ENCODE measurements at regions not wholly inside any gene's neighbourhood (a gene's known extent, or its start where the extent isn't known, plus 50 kb on each side); places are given as distances from the start of the nearest gene placed in this dataset.
"Not testable (repeated sequence)": the region's sequence is repeated elsewhere in the genome, so short reads cannot be mapped to it uniquely, and the experiment has no call there.

DNA sequence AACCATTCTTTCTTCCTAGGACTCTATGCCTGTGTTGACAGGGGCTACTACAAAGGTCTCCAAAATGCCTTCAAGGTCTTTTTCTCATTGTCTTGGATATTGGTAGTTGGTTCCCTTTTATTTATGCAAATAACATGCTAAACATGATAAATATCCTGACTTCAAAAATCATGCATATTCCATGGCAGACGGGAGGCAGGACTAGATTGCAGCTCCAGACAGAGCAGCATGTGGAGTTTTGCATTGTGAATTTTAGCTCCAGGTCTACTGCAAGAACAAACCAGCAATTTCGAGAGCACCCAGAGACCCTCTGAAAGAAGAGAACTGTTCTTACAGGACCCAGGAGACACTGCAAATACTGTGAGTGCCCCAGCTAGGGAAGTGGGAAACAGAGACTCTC lies 254.9 kb downstream of the RCHY1 start:
- Mint-ChIP-seq H3K36me3 (ENCODE audit: insufficient read depth, unreplicated experiment) (peaks cover 5% of the 10 kb centered on the region), H3K9me3 (ENCODE audit: unreplicated experiment) (no peaks in the 10 kb centered on the region), H3K27ac (ENCODE audit: low read depth, unreplicated experiment) (no peak overlapping the region), H3K27me3 (ENCODE audit: insufficient read depth, unreplicated experiment) (no peaks in the 10 kb centered on the region), H3K4me1 (ENCODE audit: insufficient read depth, unreplicated experiment) (no peaks in the 10 kb centered on the region), H3K4me3 (ENCODE audit: unreplicated experiment) (no peak overlapping the region)
- POLR2A ChIA-PET = no interaction called here
- DNase-seq (ENCODE audit: unreplicated experiment) = no peak
- intact Hi-C loops (cut with micrococcal nuclease) = no loop called here
- no TSS peak for BruUV-seq (replicated peaks)
- CTCF ChIA-PET = interaction anchor here (0.7 kb wide), 1 partner anchor 327 kb away, joined by 3 read pairs; no protein-coding TSS in a partner anchor
- TF ChIP-seq, protein P1, sequence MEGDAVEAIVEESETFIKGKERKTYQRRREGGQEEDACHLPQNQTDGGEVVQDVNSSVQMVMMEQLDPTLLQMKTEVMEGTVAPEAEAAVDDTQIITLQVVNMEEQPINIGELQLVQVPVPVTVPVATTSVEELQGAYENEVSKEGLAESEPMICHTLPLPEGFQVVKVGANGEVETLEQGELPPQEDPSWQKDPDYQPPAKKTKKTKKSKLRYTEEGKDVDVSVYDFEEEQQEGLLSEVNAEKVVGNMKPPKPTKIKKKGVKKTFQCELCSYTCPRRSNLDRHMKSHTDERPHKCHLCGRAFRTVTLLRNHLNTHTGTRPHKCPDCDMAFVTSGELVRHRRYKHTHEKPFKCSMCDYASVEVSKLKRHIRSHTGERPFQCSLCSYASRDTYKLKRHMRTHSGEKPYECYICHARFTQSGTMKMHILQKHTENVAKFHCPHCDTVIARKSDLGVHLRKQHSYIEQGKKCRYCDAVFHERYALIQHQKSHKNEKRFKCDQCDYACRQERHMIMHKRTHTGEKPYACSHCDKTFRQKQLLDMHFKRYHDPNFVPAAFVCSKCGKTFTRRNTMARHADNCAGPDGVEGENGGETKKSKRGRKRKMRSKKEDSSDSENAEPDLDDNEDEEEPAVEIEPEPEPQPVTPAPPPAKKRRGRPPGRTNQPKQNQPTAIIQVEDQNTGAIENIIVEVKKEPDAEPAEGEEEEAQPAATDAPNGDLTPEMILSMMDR (IDR thresholded peaks at IDR 0.05; ENCODE audit: unreplicated experiment) = no peak

DNA sequence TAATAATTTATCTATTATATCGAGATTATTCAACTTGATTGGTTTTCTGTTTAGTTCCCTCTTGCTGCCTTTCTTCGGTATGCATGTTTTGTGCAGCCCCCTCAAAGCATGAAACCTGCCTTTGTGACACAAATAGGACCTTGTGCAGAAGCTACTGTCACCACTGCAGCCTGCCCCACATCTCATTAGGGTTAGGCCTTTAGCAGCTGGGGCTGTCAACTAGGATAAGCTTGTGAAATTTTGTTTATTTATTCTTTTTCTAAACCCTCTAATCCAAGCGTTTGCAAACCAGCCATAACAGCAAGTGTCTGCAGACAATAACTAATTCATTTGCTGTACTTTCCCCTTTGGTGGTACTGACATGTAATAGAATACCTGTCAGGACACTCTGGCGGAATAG lies 258.9 kb downstream of the RCHY1 start:
- BruUV-seq (replicated peaks) = no TSS peak
- no peak for DNase-seq (ENCODE audit: unreplicated experiment)
- H3K4me3 Mint-ChIP-seq (ENCODE audit: unreplicated experiment) = no peak overlapping the region
- intact Hi-C loops (cut with micrococcal nuclease) = no loop called here
- H3K9me3 Mint-ChIP-seq (ENCODE audit: unreplicated experiment) = peaks cover 7% of the 10 kb centered on the region
- H3K4me1 Mint-ChIP-seq (ENCODE audit: insufficient read depth, unreplicated experiment) = no peaks in the 10 kb centered on the region
- no peaks in the 10 kb centered on the region for H3K27me3 Mint-ChIP-seq (ENCODE audit: insufficient read depth, unreplicated experiment)
- peaks cover 5% of the 10 kb centered on the region for H3K36me3 Mint-ChIP-seq (ENCODE audit: insufficient read depth, unreplicated experiment)
- TF ChIP-seq, protein P1 (IDR thresholded peaks at IDR 0.05; ENCODE audit: unreplicated experiment) = no peak
- POLR2A ChIA-PET = no interaction called here
- no peak overlapping the region for H3K27ac Mint-ChIP-seq (ENCODE audit: low read depth, unreplicated experiment)
- CTCF ChIA-PET = no interaction called here

DNA sequence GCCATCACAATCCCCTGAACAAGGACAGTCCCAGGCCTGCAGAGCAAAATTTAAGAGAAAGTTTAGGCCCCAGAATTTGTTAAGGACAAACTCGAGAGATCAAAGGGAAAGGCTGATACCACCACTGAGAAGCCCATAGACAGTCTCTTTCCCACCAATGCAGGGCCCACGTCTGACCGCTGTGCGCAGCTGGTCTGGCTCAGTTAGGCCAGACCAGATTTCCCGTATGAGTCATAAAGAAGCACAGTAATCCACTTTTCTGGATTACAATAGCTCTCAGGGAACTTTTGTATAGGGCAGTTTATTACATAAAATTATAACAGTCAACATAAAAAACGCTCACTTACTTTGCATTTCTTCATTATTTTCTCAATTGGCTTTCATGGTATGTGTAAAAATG lies 259.5 kb downstream of the RCHY1 start:
- Mint-ChIP-seq H3K4me3 (ENCODE audit: unreplicated experiment) (no peak overlapping the region), H3K36me3 (ENCODE audit: insufficient read depth, unreplicated experiment) (peaks cover 5% of the 10 kb centered on the region), H3K9me3 (ENCODE audit: unreplicated experiment) (peaks cover 7% of the 10 kb centered on the region), H3K27ac (ENCODE audit: low read depth, unreplicated experiment) (no peak overlapping the region), H3K27me3 (ENCODE audit: insufficient read depth, unreplicated experiment) (no peaks in the 10 kb centered on the region), H3K4me1 (ENCODE audit: insufficient read depth, unreplicated experiment) (no peaks in the 10 kb centered on the region)
- intact Hi-C loops (cut with micrococcal nuclease) = no loop called here
- TF ChIP-seq, protein P1 (IDR thresholded peaks at IDR 0.05; ENCODE audit: unreplicated experiment) = no peak
- DNase-seq (ENCODE audit: unreplicated experiment) = no peak
- CTCF ChIA-PET = no interaction called here
- POLR2A ChIA-PET = interaction anchor here (0.6 kb wide), 1 partner anchor 381 kb away, joined by 4 read pairs; no protein-coding TSS in a partner anchor
- BruUV-seq (replicated peaks) = no TSS peak

DNA sequence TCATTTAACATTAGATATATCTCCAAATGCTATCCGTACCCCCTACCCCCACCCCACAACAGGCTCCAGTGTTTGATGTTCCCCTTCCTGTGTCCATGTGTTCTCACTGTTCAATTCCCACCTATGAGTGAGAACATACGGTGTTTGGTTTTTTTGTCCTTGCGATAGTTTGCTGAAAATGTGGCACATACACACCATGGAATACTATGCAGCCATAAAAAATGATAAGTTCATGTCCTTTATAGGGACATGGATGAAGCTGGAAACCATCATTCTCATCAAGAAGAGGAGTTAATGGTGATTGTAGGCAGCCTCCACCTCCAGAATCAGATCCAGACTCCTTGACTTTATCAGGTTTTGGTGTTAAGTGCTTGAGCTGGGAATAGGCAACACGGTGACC lies 261.1 kb downstream of the RCHY1 start:
- BruUV-seq (replicated peaks); H3K27ac Mint-ChIP-seq (ENCODE audit: low read depth, unreplicated experiment); H3K4me3 Mint-ChIP-seq (ENCODE audit: unreplicated experiment); H3K4me1 Mint-ChIP-seq (ENCODE audit: insufficient read depth, unreplicated experiment); POLR2A ChIA-PET; H3K36me3 Mint-ChIP-seq (ENCODE audit: insufficient read depth, unreplicated experiment); H3K27me3 Mint-ChIP-seq (ENCODE audit: insufficient read depth, unreplicated experiment); DNase-seq (ENCODE audit: unreplicated experiment); H3K9me3 Mint-ChIP-seq (ENCODE audit: unreplicated experiment); intact Hi-C loops (cut with micrococcal nuclease): not testable (repeated sequence)
- CTCF ChIA-PET = interaction anchor here (0.5 to 0.7 kb wide), 2 partner anchors 850 to 1925 kb away, joined by 3 read pairs; no protein-coding TSS in a partner anchor

DNA sequence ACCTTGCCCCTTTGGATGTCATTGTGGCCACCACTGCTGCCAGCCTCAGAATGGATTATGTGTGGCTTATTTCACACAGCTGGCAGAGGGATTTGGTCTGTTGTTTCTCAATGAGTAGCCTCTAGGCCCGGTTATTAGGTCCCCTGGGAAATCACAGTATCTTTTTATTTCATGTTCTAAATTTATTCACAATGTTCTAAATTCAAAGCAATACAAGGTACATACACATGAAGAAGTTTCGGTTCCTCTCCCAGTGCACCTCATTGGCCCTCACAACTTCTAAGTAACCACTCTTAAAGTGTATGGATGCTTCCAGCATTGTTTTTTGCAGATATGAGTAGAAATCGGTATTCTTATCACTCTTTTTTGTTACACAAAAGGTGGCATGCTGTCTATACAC lies 262.7 kb downstream of the RCHY1 start:
- Mint-ChIP-seq H3K27me3 (ENCODE audit: insufficient read depth, unreplicated experiment) (no peaks in the 10 kb centered on the region), H3K36me3 (ENCODE audit: insufficient read depth, unreplicated experiment) (no peaks in the 10 kb centered on the region), H3K4me3 (ENCODE audit: unreplicated experiment) (no peak overlapping the region), H3K9me3 (ENCODE audit: unreplicated experiment) (peaks cover 7% of the 10 kb centered on the region), H3K4me1 (ENCODE audit: insufficient read depth, unreplicated experiment) (peaks cover 6% of the 10 kb centered on the region), H3K27ac (ENCODE audit: low read depth, unreplicated experiment) (no peak overlapping the region)
- CTCF ChIA-PET = no interaction called here
- intact Hi-C loops (cut with micrococcal nuclease) = no loop called here
- TF ChIP-seq, protein P1 (IDR thresholded peaks at IDR 0.05; ENCODE audit: unreplicated experiment) = no peak
- no peak for DNase-seq (ENCODE audit: unreplicated experiment)
- BruUV-seq (replicated peaks) = no TSS peak
- POLR2A ChIA-PET = interaction anchor here (0.7 kb wide), 1 partner anchor 60 kb away, joined by 3 read pairs; no protein-coding TSS in a partner anchor
